Colon (tissue), 2 donors: ENCODE measurements at regions not wholly inside any gene's neighbourhood (a gene's known extent, or its start where the extent isn't known, plus 50 kb on each side); places are given as distances from the start of the nearest gene placed in this dataset.

Source experiments
- FAIRE-seq: peaks from 2 replicates; lab custom pipeline; 2012; peaks lifted over from hg19 to GRCh38; lab: Jason Lieb, UNC
- donor health status: control.
- donor health status: control.

DNA sequence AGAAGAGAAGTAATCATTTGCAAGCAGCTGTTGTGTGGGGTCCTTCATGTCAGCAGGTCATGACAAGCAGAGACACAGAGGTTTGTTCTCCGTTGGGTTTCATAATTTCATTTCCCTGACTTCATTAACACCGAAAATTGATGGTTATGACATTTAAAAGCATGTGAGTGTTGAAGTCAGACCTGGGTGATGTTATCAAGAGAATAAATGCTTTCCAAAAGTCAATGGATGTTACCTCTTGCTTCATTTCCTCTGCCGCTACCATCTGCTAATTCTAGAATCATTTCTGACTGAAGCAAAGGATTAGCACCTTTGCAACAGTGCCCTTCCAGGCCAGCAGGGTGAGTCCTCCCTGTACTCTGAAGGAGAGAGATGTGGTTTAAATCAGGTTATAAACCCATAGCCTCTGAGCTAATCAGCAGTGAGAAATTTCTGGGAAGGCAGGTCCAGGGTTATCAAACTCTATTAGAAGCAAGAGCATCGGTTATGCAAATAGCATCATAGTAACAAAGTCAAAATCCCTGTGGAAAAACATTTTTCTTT lies 446.2 kb downstream of the PIK3C3 start:
- no peak for FAIRE-seq

DNA sequence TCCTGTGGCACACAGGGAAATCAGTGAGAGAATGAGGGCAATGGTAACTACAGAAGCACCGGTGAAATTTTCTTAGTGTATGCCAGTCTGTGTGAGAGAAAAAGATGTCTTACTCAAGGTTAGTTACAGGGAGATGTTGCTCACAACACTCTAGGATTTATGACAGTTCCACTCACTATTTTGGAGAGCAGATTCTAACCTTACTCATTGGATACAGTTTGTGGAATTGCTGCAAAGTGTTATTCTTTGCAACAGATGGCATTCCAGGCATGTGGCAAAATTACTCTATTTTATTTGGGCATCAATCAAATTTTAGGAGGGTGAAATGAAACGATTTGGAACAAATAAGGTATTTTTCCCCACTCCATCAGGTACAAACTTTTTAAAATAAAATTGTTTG lies 449.1 kb downstream of the PIK3C3 start:
- no peak for FAIRE-seq

DNA sequence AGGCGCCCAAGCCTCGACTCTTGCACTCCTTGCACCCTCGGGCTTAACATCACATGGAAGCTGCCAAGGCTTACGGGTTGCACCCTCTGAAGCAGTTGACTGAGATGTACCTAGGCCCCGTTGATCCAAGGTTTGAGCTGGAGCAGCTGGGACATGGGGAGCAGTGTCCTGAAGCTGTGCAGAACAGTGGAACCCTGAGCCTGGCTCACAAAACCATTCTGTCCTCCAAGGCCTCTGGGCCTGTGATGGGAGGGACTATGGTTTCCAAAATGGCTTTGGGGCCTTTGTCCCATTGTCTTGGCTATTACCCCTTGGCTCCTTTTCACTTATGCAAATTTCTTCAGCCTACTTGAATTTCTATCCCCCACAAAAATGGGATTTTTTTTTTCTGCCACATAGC lies 454.0 kb downstream of the PIK3C3 start:
- FAIRE-seq: no peak

GRCh38 chr18:42412281-42412680 lies 457.2 kb downstream of the PIK3C3 start:
- FAIRE-seq: no peak

DNA sequence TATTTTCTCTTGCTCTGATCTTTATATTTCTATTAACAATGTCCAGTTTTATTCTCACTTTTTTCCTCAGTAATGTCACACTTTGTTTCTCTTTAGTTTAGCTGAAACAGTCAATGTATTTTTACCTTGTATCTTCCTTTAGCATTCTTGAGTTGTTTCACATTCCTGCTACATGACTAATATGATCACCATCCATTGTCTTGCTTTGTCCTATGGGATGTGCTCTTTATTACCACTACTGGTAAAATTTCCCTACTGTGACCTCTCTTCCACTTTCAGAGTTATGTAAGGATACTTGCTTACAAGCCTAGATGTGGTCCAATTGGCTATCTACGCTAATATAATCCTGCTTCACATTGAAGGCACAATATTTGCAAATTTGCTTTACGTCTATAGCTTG lies 457.9 kb downstream of the PIK3C3 start:
- no peak for FAIRE-seq

DNA sequence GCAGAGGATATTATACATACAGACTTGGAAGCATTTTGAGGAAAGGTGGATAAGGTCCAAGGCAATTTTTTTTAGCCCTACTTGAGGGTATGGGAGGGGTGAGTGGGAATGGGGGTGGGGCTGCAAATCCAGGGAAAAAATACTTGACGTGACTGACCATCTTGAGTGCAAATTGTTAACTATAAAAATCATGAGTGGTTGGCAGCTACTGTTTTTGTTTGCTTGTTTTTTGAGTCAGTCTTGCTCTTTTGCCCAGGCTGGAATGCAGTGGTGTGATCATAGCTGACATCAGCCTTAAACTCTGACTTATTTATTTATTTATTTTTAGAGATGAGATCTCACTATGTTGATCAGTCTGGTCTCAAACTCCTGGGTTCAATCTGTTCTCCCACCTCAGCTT lies 458.8 kb downstream of the PIK3C3 start:
- no peak for FAIRE-seq

DNA sequence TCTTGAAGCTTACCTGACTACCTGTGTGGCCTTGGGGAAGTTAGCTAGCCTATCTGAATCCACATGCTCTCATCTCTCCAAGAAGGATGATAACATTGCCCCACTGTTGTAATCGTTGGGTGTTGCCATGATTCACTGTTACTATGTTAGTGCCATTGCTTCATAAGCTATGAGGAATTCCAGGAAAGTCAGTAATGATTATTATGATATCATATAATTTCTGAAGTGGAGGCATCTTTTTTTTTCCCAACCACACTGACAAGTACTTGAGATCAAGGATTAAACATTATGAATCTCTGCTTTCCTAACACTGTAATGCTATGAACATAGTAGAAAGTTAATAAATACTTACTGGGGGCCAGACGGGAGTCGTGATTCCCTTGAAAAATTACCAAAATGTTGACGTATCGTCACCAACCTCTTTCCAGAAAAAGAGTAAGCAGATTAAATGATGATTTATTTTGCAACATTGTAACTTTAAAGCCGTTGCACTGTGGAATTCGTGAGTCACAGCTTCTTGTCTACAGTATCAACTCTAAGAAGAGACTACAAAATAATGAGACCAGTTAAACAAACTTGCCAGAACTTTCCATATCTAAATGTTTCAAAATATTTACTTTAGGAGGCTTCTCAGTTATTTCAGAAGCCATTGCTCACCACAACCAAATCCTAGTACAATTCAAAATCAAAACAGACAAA lies 459.9 kb downstream of the PIK3C3 start:
- FAIRE-seq: no peak

DNA sequence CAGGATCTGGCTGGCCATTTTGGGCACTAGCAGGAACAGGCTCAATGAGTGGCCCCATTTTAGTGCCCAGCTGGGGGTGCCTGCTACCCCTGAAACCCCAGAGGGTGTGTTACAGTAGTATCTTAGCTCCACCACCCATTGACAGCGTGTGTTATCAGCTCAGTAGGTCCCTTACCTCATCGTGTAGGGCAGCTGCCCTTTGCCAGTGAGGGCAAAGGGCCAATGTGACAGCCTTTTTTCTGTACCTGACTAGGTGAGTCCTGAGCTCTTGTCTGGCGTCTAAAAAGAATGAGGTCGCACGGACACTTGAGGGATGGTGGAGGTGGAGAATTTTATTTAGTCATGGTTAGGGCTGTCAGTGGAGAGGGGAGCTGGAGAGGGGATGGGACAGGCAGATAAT lies 462.2 kb downstream of the PIK3C3 start:
- no peak for FAIRE-seq

DNA sequence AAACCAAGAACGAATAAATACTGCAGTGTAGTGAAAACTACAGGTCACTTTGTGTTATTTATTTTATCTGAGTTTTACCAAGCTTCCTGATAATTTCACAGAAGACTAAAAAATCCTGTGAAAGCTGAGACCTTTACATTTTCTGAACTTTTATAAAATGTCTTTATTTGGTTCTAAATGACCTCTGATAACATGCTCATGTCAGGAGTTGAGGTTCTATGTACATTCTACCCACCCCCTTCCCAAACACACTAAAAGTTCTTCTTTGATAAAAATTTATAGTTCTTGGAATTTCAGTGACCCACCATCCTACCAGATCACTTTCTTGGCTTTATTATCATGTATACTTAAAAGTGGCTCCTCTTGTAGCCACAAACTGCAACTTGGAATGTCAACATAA lies 463.1 kb downstream of the PIK3C3 start:
- FAIRE-seq: no peak

GRCh38 chr18:42425025-42425424 lies 470.0 kb downstream of the PIK3C3 start:
- FAIRE-seq: no peak

- FAIRE-seq: no peak
These were observed 471.5 kb downstream of the PIK3C3 start for GRCh38 chr18:42426496-42427015.

DNA sequence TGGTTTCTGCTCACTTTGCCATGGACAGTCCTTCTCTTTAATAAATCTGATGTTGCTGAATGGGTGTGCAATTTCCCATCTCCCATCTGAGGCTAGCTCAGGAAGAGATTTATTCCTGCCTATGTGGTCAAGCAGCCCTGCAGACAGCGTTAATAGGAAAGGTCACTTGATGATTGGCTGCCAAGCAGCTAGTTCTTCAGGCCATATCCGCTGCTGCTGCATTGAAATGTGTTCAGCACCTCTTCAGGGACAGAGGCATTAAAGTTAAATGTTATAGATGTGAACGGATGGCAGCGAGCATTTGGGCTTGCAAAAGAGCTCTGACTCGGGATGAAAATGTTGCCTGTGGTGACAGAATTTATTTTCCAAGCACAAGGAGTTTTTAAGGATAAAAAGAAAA lies 474.2 kb downstream of the PIK3C3 start:
- FAIRE-seq: no peak

DNA sequence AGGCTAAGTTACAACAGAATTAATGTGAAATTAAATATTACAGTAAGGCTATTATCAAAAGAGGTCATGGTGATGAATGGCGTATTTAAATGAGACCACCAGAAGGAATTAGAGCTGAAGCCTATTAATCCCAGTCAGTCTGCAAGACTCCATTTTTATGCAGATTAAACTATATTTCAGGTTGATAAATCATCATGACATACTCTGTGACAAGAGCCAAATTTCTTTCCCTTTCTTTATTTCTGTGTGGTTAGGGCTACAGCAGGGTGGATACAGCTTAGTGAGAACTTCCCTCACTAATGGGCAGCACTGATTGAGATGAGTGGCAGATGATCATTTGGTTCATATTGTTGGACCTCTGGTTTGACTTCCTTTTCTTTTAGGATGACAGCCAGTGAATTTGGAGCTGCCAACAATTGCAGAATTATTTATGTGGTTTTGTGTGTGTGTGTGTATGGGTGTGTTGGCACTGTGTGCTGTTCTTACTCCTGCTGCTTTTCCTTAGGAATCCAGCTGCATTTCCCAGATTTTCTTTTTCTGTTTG lies 481.3 kb downstream of the PIK3C3 start:
- FAIRE-seq: no peak

GRCh38 chr18:42437001-42437400 lies 482.0 kb downstream of the PIK3C3 start:
- FAIRE-seq: no peak

- no peak for FAIRE-seq
These were observed 482.6 kb downstream of the PIK3C3 start for GRCh38 chr18:42437646-42438045.

DNA sequence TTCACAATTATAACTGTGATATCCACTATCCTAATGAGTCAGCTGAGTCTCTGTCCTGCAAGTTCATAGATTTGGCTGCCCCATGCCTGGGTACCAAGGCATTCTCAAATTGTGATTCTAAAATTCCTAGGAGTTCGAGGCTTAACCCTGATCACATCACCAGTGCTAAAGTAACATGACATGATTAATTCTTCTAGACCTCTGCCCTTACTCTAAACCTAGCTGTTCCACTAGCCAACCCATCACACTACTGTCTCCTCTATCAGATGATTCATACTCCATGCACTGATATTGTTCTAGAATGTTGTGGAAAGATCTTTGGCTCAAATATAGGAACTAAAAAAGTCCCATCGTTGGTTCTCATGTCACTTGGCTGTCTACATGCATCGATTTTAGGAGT lies 487.6 kb downstream of the PIK3C3 start:
- no peak for FAIRE-seq

DNA sequence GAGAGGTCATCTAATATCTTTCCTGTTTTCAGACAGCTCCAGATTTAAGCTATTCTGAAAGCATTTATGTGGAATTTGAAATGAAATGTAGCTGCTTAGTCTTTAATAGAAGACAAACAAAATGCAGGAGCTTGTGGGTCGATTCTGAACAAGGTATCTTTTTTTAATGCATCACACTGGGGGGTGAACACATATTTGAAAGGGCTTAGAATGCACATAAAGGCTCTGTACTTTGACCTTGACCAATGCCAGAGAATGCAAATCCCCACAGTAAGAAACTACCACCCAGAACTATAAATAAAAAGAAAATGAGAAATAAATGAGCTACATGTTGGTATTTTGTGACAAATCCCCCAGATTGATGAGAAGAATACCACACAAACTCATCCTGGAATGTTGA lies 489.3 kb downstream of the PIK3C3 start:
- FAIRE-seq: no peak

- no peak for FAIRE-seq
These were observed 490.3 kb downstream of the PIK3C3 start for GRCh38 chr18:42445359-42445758.

DNA sequence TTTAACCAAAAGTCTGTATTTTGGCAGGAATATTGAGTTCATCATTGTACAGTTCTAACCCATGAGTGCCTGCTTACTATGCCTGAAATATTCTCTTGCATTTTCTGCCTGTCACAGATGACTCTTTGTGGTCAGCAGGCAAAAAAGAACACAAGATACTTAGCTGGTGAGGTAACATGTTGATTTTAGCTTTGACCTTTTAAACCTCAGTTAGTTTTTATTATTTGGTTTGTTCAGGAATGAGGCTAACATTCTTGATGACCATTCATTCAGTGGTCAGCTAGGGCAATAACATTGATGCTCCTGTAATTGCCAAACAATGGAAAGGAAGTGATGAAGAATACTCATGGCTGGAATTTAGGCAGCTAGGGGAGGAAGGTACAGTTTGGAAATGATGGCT lies 491.2 kb downstream of the PIK3C3 start:
- no peak for FAIRE-seq

DNA sequence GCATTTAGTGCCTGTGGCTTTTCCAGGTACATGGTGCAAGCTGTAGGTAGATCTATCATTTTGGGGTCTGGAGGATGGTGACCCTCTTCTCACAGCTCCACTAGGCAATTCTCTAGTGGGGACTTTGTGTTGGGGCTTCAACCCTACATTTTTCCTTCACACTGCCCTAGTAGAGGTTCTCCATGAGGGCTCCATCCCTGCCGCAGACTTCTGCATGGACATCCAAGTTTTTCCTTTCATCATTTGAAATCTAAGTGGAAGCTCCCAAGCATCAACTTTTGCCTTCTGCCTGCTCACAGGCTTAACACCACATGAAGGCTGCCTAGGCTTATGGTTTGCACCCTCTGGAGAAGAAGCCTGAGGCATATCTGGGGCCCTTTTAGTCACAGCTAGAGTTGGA lies 492.7 kb downstream of the PIK3C3 start:
- FAIRE-seq: no peak

DNA sequence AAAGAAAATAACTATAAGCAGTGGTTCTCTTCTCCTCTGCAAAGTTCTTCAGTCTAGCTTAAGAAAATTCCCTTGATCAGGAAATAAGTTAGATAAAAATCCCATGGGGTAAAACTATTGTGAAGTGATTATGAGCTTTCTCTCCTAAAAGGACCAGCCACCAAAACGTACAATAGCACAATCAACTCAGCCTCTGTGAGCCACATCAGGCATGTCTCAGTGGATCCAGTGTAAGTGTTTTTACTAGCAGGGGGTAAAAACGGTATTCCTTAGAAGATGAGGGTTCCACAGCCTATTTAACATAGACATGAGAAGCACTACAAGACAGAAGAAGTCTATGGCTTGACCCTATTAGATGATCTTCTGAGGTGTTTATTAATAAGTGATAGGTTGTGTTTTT lies 503.2 kb downstream of the PIK3C3 start:
- no peak for FAIRE-seq

- no peak for FAIRE-seq
These were observed 504.8 kb downstream of the PIK3C3 start for GRCh38 chr18:42459873-42460272.

- no peak for FAIRE-seq
These were observed 516.9 kb downstream of the PIK3C3 start for GRCh38 chr18:42471885-42472284.

DNA sequence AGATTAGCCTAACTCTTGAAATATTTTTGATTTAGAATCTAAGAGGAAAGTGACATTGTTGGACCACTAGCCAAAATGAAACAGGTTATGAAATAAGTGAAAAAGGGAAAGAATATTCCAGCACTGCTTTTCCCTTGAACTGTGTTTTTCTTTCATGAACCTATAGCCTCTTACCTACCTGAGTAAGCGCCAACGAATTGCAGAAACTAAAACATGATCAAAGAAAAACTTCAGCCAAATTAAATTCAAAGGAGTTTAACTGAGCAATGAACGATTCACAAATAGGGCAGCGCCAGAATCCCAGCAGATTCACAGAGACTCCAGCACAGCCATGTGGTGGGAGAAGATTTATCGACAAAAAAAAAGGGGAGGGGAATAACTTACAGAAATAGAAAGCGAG lies 518.6 kb downstream of the PIK3C3 start:
- no peak for FAIRE-seq
